Suprapubic skin (tissue), 4 donors: ENCODE measurements at regions not wholly inside any gene's neighbourhood (a gene's known extent, or its start where the extent isn't known, plus 50 kb on each side); places are given as distances from the start of the nearest gene placed in this dataset.

ENCODE experiments used
- CTCF ChIP-seq, 2 donors: fragments of 200-600 bp in 1 of 2; fragments of 450-650 bp in 1 of 2; sonication (generic) in 1 of 2; IDR thresholded peaks; one replicate each; pipeline ENCODE4 v1.5.1; 2016 to 2019; ENCODE audit warnings: antibody characterized with exemption in 2 of 2, mild to moderate bottlenecking in 1 of 2, moderate library complexity in 1 of 2
- EP300 ChIP-seq: sonication (generic); formaldehyde crosslinking; IDR thresholded peaks from one replicate; pipeline ENCODE4 v1.6.1; 2017; ENCODE audit warnings: antibody characterized with exemption
- POLR2A ChIP-seq, 2 donors: fragments of 450-650 bp; IDR thresholded peaks; one replicate each; pipeline ENCODE4 v1.6.1; 2017; ENCODE audit warnings: antibody characterized with exemption in 2 of 2, mild to moderate bottlenecking in 2 of 2, moderate library complexity in 2 of 2
- POLR2AphosphoS5 ChIP-seq, 3 donors: sonication (generic); formaldehyde crosslinking; IDR thresholded peaks; one replicate each; pipeline ENCODE4 v1.6.1; 2017; ENCODE audit warnings: antibody characterized with exemption in 3 of 3

- TF ChIP-seq CTCF (IDR thresholded peaks at IDR 0.05) (no peak), EP300 (no peak), POLR2A (IDR thresholded peaks at IDR 0.05) (no peak), POLR2AphosphoS5 (IDR thresholded peaks at IDR 0.05) (no peak)
Measured at GRCh38 chr13:34037636-34038540, 219.9 kb downstream of the RFC3 start.
